ENCODE measurements at regions not wholly inside any gene's neighbourhood (a gene's known extent, or its start where the extent isn't known, plus 50 kb on each side); places are given as distances from the start of the nearest gene placed in this dataset.

DNA sequence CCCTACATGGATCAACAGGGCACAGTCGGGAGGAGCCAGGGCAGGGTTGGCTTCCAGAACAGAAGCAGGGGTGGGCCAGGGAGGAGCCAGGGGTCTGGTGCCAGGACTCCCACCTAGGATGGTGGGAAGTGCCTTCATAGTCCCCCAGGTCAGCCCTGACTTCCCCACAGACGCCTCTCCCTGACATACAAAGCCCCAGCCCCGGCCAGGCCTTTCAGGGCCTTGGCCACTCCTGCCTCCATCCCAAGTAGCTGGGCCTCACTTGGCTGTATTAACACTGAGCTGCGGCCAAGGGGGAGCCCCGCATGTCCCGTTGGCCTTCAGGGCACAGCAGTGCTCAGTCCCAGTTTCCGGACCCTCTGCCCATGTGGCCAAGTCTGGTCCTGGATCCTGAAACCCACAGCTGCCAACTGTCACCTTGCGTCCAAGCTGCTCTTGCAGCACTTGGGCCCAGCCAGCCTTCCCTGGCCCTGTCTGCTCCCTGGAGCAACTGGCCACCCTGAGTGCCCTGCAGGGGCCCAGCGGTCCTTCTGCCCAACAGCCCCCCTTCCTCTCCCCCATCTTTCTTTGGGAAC is 627.8 kb downstream of the MATN1 start:
- peaks cover 3% of the 10 kb centered on the region; the same call in 1 of the 2 replicates for H3K9me3 ChIP-seq (ENCODE audit: control insufficient read depth, insufficient read depth, low read length)
- no peaks in the 10 kb centered on the region for H3K36me3 ChIP-seq (ENCODE audit: control insufficient read depth, low read length)
- H3K9me2 ChIP-seq (replicated peaks; ENCODE audit: control insufficient read depth, low read length), result no peaks in the 10 kb centered on the region
- H3K27me3 ChIP-seq (ENCODE audit: control insufficient read depth, low read length), result no peaks in the 10 kb centered on the region
- no peaks in the 10 kb centered on the region for H3K4me1 ChIP-seq (ENCODE audit: control insufficient read depth, low read length)
- no peak overlapping the region for H3K27ac ChIP-seq (ENCODE audit: low read depth, low read length)
- no peaks in the 10 kb centered on the region for H3K79me2 ChIP-seq (ENCODE audit: control insufficient read depth, low read length)
- no peak overlapping the region for H3K4me3 ChIP-seq (ENCODE audit: low read length)
- no peaks in the 10 kb centered on the region for H3F3A ChIP-seq (ENCODE audit: control insufficient read depth, insufficient read depth)
- no peaks in the 10 kb centered on the region for H4K20me1 ChIP-seq (ENCODE audit: control insufficient read depth, insufficient read depth, low read depth, low read length)
- TF ChIP-seq EZH2phosphoT487 (IDR thresholded peaks at IDR 0.05; ENCODE audit: borderline replicate concordance, low read length), result no peak
- TF ChIP-seq, protein P1, sequence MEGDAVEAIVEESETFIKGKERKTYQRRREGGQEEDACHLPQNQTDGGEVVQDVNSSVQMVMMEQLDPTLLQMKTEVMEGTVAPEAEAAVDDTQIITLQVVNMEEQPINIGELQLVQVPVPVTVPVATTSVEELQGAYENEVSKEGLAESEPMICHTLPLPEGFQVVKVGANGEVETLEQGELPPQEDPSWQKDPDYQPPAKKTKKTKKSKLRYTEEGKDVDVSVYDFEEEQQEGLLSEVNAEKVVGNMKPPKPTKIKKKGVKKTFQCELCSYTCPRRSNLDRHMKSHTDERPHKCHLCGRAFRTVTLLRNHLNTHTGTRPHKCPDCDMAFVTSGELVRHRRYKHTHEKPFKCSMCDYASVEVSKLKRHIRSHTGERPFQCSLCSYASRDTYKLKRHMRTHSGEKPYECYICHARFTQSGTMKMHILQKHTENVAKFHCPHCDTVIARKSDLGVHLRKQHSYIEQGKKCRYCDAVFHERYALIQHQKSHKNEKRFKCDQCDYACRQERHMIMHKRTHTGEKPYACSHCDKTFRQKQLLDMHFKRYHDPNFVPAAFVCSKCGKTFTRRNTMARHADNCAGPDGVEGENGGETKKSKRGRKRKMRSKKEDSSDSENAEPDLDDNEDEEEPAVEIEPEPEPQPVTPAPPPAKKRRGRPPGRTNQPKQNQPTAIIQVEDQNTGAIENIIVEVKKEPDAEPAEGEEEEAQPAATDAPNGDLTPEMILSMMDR (IDR thresholded peaks at IDR 0.05; ENCODE audit: low read depth, low read length, poor library complexity, severe bottlenecking), result no peak
- no peak overlapping the region for H3K4me2 ChIP-seq (ENCODE audit: low read length)

DNA sequence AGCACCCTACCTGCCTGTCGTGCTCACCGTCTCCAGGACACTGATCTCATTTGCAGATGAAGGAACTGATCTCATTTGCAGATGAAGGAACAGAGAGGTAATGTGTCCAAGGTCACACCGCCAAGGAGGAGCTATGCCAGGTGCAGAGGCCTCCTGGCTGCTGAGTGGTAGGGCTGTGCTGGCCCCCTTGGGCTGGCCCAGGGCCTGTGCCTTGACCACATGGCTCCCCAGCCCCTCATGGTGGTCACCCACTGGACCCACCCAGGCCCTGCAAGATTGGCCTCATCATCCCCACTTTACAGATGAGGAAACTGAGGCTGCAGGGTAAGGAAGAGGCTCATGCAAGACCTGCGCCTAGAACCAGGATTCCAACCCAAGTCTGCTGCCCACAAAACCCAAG is 628.3 kb downstream of the MATN1 start:
- Histone ChIP-seq H3K9me3 (ENCODE audit: control insufficient read depth, insufficient read depth, low read length) (peaks cover 3% of the 10 kb centered on the region; the same call in 1 of the 2 replicates), H3K4me3 (ENCODE audit: low read length) (no peak overlapping the region), H3K4me1 (ENCODE audit: control insufficient read depth, low read length) (no peaks in the 10 kb centered on the region), H3K27me3 (ENCODE audit: control insufficient read depth, low read length) (no peaks in the 10 kb centered on the region), H3K79me2 (ENCODE audit: control insufficient read depth, low read length) (no peaks in the 10 kb centered on the region), H3K36me3 (ENCODE audit: control insufficient read depth, low read length) (no peaks in the 10 kb centered on the region), H3K9me2 (replicated peaks; ENCODE audit: control insufficient read depth, low read length) (no peaks in the 10 kb centered on the region), H3F3A (ENCODE audit: control insufficient read depth, insufficient read depth) (no peaks in the 10 kb centered on the region), H4K20me1 (ENCODE audit: control insufficient read depth, insufficient read depth, low read depth, low read length) (no peaks in the 10 kb centered on the region), H3K4me2 (ENCODE audit: low read length) (no peak overlapping the region), H3K27ac (ENCODE audit: low read depth, low read length) (no peak overlapping the region)
- TF ChIP-seq, protein P1 (IDR thresholded peaks at IDR 0.05; ENCODE audit: low read depth, low read length, poor library complexity, severe bottlenecking), result no peak
- no peak for TF ChIP-seq EZH2phosphoT487 (IDR thresholded peaks at IDR 0.05; ENCODE audit: borderline replicate concordance, low read length)

DNA sequence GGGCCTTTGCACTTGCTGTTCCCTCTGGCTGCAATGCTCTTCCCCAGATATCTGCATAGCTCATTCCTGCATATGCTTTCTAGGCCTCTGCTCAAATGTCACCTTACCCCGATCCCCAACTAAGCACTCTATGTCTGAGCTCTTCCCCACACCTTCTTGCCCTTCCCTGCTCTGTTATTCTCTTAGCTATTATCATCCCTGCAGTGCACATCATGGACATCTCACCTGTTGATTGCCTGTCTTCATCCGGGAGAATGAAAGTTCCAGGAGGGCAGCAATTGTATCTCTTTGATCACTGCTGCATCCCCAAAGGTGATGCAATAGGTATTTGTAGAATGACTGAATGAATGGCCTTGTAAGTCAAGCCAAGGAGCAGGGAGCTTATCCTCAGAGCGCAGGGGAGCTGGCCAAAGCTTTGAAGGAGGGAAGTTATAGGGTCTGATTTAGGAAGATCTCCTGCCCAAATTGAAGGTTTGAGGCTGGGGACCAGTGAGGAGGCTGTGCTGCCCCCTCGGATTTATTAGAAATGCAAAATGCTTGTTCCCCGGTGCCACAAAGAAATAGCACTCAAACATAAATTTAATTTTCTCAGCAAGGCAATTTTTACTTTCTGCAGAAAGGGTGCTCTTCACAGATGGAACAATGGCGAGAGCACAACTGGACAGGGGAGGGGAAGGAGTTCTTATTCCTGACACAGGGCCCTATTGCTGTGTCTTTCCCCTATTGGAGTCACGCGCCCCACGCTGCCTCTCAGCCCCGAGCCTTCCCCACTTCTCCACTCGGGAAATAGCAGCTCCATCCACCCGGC is 631.1 kb downstream of the MATN1 start:
- no peaks in the 10 kb centered on the region for H3F3A ChIP-seq (ENCODE audit: control insufficient read depth, insufficient read depth)
- H3K27ac ChIP-seq (ENCODE audit: low read depth, low read length), result no peak overlapping the region
- peaks cover 3% of the 10 kb centered on the region; the same call in 1 of the 2 replicates for H3K9me3 ChIP-seq (ENCODE audit: control insufficient read depth, insufficient read depth, low read length)
- no peak overlapping the region for H3K4me3 ChIP-seq (ENCODE audit: low read length)
- H3K27me3 ChIP-seq (ENCODE audit: control insufficient read depth, low read length), result no peaks in the 10 kb centered on the region
- no peaks in the 10 kb centered on the region for H3K79me2 ChIP-seq (ENCODE audit: control insufficient read depth, low read length)
- no peak for TF ChIP-seq EZH2phosphoT487 (IDR thresholded peaks at IDR 0.05; ENCODE audit: borderline replicate concordance, low read length)
- TF ChIP-seq, protein P1 (IDR thresholded peaks at IDR 0.05; ENCODE audit: low read depth, low read length, poor library complexity, severe bottlenecking), result no peak
- H3K36me3 ChIP-seq (ENCODE audit: control insufficient read depth, low read length), result no peaks in the 10 kb centered on the region
- no peak overlapping the region for H3K4me2 ChIP-seq (ENCODE audit: low read length)
- no peaks in the 10 kb centered on the region for H3K9me2 ChIP-seq (replicated peaks; ENCODE audit: control insufficient read depth, low read length)
- H4K20me1 ChIP-seq (ENCODE audit: control insufficient read depth, insufficient read depth, low read depth, low read length), result no peaks in the 10 kb centered on the region
- no peaks in the 10 kb centered on the region for H3K4me1 ChIP-seq (ENCODE audit: control insufficient read depth, low read length)
